WERI-Rb-1 (cell line): ENCODE measurements at regions not wholly inside any gene's neighbourhood (a gene's known extent, or its start where the extent isn't known, plus 50 kb on each side); places are given as distances from the start of the nearest gene placed in this dataset.

ENCODE experiments used
- DNase-seq: peaks from one replicate; pipeline ENCODE4 v3.0.0-alpha.2; 2020
- H3K27ac ChIP-seq: fragments of 250-450 bp; sonication (Bioruptor Pico); 2 replicates; pipeline ENCODE4 v1.5.1; 2020; ENCODE audit warnings: mild to moderate bottlenecking, moderate library complexity
- H3K27me3 ChIP-seq: fragments of 250-450 bp; sonication (Bioruptor Pico); 2 replicates; pipeline ENCODE4 v1.5.1; 2021; ENCODE audit warnings: mild to moderate bottlenecking, low read depth, moderate library complexity; ENCODE audit not compliant: insufficient read depth, severe bottlenecking
- H3K36me3 ChIP-seq: fragments of 250-450 bp; sonication (Bioruptor Pico); 2 replicates; pipeline ENCODE4 v1.5.1; 2020; ENCODE audit warnings: mild to moderate bottlenecking, moderate library complexity
- H3K4me3 ChIP-seq: 2 replicates; pipeline ENCODE4 v1.5.1; 2011; ENCODE audit warnings: low read depth, mild to moderate bottlenecking, control low read depth, low read length
- H3K9me3 ChIP-seq: fragments of 250-450 bp; sonication (Bioruptor Pico); 2 replicates; pipeline ENCODE4 v1.5.1; 2021; ENCODE audit warnings: mild to moderate bottlenecking, moderate library complexity; ENCODE audit not compliant: severe bottlenecking
- TF ChIP-seq, protein P1 (sequence below): IDR thresholded peaks from 2 replicates; pipeline ENCODE4 v1.5.1; 2011; ENCODE audit warnings: low read depth, mild to moderate bottlenecking, control low read depth, inconsistent platforms, low read length

DNA sequence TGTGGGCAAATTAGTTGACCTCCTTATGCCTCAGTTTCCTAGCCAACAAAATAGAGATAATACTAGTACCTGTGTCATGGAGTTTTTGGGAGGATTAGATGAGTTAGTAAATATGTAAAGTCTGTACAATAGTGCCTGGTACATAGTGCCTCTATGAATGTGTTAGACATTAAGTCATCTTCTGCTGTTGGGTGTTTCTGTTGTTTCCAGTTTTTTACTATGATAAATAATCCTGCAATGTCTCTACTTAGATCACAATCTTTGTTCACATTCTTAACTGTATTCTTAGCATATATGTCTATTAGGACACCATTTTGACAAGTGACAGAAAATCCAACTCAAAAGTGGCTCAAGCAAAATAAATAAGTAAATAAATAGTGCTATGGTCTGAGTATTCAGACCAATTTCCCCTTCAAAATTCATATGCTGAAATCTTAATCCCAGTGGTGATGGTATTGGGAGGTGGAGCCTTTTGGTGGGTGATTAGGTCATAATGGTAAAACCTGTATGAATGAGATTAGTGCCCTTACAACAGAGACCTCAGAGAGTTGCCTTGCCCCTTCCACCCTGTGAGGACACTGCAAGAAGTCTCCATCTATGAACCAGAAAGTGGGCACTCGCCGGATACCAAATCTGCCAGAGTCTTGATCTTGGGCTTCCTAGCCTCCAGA lies 84.3 kb downstream of the DIRAS3 start:
- H3K36me3 ChIP-seq = no peaks in the 10 kb centered on the region
- TF ChIP-seq, protein P1, sequence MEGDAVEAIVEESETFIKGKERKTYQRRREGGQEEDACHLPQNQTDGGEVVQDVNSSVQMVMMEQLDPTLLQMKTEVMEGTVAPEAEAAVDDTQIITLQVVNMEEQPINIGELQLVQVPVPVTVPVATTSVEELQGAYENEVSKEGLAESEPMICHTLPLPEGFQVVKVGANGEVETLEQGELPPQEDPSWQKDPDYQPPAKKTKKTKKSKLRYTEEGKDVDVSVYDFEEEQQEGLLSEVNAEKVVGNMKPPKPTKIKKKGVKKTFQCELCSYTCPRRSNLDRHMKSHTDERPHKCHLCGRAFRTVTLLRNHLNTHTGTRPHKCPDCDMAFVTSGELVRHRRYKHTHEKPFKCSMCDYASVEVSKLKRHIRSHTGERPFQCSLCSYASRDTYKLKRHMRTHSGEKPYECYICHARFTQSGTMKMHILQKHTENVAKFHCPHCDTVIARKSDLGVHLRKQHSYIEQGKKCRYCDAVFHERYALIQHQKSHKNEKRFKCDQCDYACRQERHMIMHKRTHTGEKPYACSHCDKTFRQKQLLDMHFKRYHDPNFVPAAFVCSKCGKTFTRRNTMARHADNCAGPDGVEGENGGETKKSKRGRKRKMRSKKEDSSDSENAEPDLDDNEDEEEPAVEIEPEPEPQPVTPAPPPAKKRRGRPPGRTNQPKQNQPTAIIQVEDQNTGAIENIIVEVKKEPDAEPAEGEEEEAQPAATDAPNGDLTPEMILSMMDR = no peak
- DNase-seq = no peak

DNA sequence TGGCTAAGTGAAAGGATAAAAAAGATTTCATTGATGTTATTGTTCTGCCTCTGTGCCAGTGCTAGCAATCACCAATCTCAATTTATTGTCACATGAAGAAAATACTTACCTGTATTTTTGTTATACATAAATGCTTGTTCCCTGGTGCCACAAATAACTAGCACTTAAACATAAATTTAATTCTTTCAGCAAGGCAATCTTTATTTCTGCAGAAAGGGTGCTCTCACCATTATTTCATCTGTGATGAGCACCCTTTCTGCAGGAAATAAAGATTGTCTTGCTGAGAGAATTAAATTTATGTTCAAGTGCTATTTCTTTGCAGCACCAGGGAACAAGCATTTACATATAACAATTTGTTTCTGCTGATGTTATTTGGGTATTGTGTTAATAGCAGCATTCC lies 87.2 kb downstream of the DIRAS3 start:
- no peak for DNase-seq
- peaks cover 20% of the 10 kb centered on the region for H3K9me3 ChIP-seq
- no peaks in the 10 kb centered on the region for H3K27me3 ChIP-seq
- TF ChIP-seq, protein P1 = no peak
- no peaks in the 10 kb centered on the region for H3K36me3 ChIP-seq
- H3K27ac ChIP-seq = no peak overlapping the region
- no peak overlapping the region for H3K4me3 ChIP-seq

More for the DNA sequence above, 84.3 kb downstream of the DIRAS3 start:
- Histone ChIP-seq H3K27me3 (no peaks in the 10 kb centered on the region), H3K9me3 (peaks cover 13% of the 10 kb centered on the region), H3K27ac (no peak overlapping the region), H3K4me3 (no peak overlapping the region)

DNA sequence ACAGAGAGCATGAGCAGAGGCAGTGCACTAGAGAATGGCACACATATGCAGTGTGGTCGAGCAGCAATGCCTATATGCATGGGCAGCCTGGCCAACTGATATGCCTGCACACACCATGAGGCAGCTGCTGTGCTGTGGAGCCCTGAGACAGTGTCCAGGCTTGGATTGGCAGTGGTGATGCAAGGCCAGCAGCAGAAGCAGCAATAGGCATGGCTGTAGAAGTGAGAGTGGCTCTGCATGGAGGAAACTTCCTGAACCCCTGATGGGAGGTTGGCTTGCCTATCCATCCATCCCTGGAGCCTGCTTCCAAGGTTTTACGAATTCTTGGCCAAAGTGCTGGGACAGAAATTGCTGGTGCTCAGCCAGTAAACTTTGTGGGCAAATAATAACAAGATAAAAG lies 89.7 kb downstream of the DIRAS3 start:
- peaks cover 20% of the 10 kb centered on the region for H3K9me3 ChIP-seq
- no peak overlapping the region for H3K4me3 ChIP-seq
- no peaks in the 10 kb centered on the region for H3K36me3 ChIP-seq
- TF ChIP-seq, protein P1 = no peak
- H3K27me3 ChIP-seq = no peaks in the 10 kb centered on the region
- H3K27ac ChIP-seq = no peak overlapping the region
- no peak for DNase-seq

DNA sequence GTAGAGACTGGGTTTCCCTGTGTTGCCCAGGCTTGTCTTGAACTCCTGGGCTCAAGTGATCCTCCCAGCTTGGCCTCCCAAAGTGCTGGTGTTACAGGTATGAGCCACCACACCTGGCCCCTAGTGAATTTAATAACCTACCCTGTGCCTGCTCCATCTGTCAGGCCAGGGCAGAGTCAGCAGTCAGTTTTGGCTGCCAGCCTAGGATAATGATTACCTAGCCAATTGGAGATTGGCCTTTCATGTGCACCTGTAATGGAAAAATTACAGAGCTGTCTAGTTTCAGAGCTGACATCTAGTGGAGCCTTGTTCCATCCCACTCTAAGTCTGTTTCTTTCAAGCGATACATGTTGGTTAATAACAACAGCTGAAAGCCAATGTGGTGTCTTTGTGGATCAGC lies 92.0 kb downstream of the DIRAS3 start:
- Histone ChIP-seq H3K4me3 (no peak overlapping the region), H3K36me3 (no peaks in the 10 kb centered on the region), H3K9me3 (peaks cover 16% of the 10 kb centered on the region), H3K27ac (peak overlapping the region; percentile 54), H3K27me3 (no peaks in the 10 kb centered on the region)
- TF ChIP-seq, protein P1 = no peak
- no peak for DNase-seq

DNA sequence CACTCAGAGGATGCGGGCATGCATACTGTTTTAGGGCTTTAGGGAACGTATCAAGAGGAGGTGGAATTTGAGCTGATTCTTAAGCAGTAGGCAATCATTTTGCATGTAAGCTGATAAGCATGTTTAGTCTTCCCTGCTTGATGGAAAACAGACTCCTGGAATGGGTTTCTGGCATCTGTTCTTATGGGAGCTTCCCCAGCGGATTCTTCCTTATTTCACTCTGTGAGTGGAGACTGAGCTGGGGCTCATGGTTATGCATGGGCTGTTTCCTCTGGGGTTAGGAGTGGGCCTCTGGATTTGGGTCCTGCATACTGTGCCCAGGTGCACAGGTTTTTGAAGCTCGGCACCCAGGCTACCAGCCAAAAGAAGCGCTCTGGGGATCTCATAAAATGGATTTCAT lies 93.4 kb downstream of the DIRAS3 start:
- DNase-seq = peak; percentile 40
- H3K27ac ChIP-seq = peak overlapping the region; percentile 59
- TF ChIP-seq, protein P1 = no peak
- no peaks in the 10 kb centered on the region for H3K36me3 ChIP-seq
- H3K27me3 ChIP-seq = no peaks in the 10 kb centered on the region
- H3K9me3 ChIP-seq = peaks cover 17% of the 10 kb centered on the region
- H3K4me3 ChIP-seq = no peak overlapping the region

DNA sequence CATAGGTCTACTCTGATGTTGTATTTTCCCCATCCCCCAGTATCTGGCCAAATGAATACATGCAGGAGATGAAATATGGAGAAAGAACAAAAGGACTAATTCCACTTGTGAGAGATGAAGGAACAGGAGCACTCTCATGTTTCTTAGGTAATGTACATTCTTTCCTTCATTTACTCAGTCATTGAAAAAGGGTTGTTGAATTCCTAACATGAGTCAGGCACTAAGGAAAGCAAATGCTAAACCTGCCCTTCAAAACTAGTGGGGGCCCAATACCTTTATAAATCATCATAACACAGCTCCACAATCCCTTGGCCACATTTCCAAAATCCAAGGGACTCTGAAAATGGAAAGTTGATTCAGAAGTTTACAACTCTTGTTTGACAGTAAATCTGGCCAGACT lies 94.3 kb downstream of the DIRAS3 start:
- no peak overlapping the region for H3K27ac ChIP-seq
- H3K9me3 ChIP-seq = peaks cover 17% of the 10 kb centered on the region
- no peak overlapping the region for H3K4me3 ChIP-seq
- TF ChIP-seq, protein P1 = no peak
- no peaks in the 10 kb centered on the region for H3K27me3 ChIP-seq
- no peaks in the 10 kb centered on the region for H3K36me3 ChIP-seq
- no peak for DNase-seq
